HuH-7.5 (cell line): ENCODE measurements at regions not wholly inside any gene's neighbourhood (a gene's known extent, or its start where the extent isn't known, plus 50 kb on each side); places are given as distances from the start of the nearest gene placed in this dataset.

Source experiments
- DNase-seq: peaks from one replicate; pipeline ENCODE4 v3.0.0; 2011; ENCODE audit warnings: low spot score

DNA sequence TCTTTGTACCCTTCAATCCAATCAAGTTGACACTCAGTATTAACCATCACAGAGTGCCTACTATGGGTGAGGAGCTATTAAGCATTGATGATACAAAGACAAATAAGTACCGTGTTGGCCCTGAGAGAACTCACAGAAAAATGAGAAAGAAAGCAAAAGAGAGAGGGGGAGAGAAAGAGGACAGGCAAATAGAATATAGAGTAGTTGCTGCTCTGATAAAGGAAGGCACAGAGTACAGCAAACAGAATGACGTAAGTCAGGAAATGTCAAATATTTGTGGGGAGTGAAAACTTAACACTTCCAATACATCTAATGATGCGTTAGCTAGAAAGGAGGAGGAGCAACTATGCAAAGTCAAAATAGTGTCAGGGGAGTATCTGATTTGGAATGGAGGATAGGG, 320.6 kb upstream of the KCNH8 start:
- DNase-seq, result no peak

DNA sequence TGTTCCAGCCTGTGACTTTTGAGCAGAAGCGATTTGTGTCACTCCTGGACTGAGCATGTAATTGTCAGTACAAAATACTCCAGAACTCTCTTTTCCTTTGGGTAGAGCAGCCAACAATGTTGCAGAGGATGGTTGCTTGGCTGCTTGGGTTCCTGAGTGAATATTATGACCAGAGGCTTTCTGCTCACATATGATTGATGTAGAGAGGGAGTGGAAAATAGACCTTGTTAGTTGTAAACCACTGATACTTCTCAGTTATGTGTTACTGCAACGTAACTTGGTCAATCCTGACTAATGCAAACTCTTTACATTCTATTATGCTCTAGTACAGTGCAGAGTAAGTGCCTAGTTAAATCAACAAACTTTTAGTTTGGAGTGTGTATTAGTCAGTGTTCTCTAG, 322.6 kb upstream of the KCNH8 start:
- DNase-seq, result no peak

DNA sequence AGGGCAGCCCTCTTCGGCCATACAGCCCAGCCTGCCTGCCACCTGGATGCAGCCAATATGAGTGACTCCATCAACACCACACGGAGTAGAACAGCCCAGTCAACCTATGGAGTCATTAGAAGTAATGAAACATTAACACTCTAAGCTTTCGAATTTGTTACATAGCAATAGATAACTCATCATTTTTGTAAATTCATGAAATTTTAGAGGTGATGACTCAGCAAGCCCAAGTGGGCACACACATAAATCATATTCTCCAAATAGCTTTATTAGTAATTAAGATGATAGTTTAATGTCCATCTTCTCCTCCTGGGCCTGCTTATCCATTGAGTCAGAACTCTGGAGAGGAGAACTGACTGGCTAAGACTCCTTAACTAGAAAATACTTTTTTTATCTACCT, 335.0 kb upstream of the KCNH8 start:
- DNase-seq, result no peak

DNA sequence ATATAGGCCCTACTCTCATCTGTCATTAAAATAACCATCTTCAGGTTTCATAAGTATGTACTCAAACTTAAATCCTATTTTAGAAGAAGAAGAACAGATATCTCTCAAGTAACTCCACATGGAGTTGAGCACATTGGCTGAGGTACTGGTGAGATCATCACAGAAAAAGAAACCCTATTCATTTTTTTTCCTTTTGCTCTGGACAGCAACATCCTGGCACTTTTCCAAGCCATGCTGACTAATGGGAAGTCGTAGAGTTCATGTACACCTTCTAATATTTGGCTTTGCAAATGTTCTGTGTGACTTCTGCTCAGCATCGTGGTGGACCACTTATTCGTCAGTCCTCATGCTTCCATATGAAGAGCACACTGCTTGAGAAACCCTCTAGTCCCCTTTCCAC, 336.0 kb upstream of the KCNH8 start:
- DNase-seq, result no peak

- no peak for DNase-seq
These were observed 338.0 kb upstream of the KCNH8 start for GRCh38 chr3:18810306-18810661.

GRCh38 chr3:18809640-18810305, 338.5 kb upstream of the KCNH8 start:
- no peak for DNase-seq

- DNase-seq, result no peak
These were observed 339.9 kb upstream of the KCNH8 start for GRCh38 chr3:18808429-18808828.

GRCh38 chr3:18807593-18807992, 340.7 kb upstream of the KCNH8 start:
- DNase-seq, result no peak

DNA sequence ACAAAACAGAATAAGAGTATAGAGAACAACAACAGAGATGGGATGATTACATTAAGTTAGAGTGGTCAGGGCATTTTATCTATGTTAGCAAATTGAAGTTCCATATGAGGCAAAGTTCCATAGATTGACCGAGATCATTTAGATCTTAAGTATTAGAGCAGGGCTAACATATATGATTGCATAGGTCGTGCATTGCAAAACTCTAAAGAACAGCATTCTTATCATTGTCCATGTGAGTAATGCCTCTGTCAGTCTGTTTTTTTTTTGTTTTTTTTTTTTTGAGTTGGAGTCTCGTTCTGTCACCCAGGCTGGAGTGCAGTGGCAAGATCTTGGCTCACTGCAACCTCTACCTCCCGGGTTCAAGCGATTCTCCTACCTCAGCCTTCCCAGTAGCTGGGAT, 341.7 kb upstream of the KCNH8 start:
- DNase-seq, result no peak

- DNase-seq, result no peak
These were observed 350.9 kb upstream of the KCNH8 start for GRCh38 chr3:18797378-18797777.

GRCh38 chr3:18795078-18795477, 353.2 kb upstream of the KCNH8 start:
- no peak for DNase-seq

DNA sequence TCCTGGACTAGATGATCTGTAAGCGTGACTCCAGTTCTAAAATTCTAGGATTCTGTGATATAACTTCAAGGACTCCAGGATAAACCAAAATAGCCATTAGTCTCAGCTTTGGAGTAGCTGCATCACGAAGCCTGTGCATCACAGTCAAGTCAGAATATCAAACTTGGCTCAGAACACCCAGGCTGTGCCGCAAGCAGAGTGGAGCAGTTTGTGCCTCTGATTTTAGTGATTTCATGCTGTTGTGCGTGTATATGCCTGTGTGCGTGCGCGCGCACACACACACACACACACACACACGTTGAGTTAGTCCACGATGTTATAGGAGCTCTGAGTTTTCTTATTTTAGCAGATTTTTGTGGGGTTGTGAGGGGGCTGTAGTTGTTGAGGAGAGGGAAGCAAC, 356.6 kb upstream of the KCNH8 start:
- no peak for DNase-seq

GRCh38 chr3:18791182-18791581, 357.1 kb upstream of the KCNH8 start:
- DNase-seq, result no peak

GRCh38 chr3:18790384-18790783, 357.9 kb upstream of the KCNH8 start:
- no peak for DNase-seq

GRCh38 chr3:18789734-18790133, 358.6 kb upstream of the KCNH8 start:
- no peak for DNase-seq

DNA sequence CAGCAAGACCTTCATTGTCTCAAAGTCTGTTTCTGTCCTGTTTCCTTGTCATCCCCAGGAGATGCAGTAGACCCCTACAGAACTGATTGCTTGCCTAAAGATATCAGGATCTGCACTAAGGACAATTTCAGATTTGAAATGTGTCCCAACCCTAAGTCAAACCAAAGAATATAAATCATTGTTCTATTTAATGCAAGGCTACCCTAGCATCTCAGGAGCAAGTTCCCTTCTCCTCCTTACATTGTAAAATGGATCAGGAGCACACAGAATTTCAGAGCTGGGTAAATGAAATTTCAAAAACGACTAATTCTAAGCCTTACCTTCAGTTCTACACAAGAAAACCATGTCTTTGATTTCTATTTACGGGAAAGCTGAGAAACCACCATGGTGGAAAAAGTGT, 360.9 kb upstream of the KCNH8 start:
- no peak for DNase-seq

DNA sequence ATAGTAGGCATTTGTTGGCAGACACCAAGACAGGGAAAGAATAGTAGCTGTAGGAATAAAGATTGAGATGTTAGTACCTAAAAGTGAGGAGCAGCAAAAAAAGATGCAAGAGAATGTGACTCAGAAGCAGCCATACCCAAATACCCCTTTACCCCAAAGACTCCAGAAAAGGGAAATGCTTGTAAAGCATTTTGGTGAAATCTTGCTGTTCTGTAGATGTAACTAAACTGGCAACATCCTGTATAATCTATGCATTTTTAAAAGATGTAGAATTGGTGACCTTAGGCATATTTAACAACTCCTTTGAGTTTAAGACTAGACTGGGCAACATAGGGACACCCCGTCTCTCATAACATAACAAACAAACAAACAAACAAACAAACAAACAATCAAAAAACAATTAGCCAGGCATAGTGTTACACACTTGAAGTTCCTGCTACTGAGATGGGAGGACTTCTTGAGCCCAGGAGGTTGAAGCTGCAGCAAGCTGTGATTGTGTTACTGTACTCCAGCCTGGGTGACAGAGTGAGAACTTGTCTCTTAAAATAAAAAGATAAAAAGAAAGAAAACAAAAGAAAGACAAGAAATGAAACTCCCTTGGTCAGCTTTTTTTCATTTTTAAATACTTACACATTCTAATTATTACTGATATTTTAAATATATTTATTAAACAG, 361.5 kb upstream of the KCNH8 start:
- no peak for DNase-seq

GRCh38 chr3:18782191-18782590, 357.1 kb upstream of the SATB1 start:
- no peak for DNase-seq

- no peak for DNase-seq
These were observed 355.8 kb upstream of the SATB1 start for GRCh38 chr3:18780959-18781358.

DNA sequence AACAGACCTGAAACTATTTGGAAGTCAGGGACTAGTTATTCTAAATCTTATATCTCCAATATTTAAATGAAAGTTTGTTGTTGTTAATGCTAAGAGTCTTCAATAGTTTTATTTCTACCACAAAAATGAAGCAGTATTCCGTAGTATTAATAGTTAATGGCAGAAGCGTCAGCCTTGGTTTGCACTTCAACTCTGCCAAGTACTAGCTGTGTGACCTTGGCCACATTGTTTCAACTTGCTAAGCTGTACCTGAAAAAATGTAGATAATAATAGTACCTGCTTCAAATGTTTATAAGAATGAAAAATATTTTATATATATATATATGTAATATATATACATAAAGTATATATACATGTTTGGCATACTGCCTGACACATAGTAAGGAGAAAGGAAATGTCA, 354.6 kb upstream of the SATB1 start:
- no peak for DNase-seq

DNA sequence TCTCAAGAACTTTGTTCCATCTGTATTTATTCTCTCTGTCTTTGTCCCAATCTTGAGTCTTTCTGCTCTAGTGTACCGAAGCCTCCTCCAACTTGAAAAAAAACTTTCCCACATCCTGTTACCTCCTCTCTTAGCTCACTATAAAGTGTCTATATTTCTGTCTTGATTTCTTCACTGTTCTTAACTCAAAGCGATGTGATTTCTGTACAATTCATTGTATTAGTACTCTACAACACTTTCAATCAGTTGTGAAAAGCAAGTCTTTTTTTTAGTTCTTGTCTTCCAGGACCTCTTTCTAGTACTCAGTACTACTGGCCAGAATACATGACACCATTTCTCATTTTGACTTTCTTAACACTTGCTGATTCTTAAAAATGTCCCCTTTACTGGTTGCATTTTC, 353.5 kb upstream of the SATB1 start:
- DNase-seq, result no peak

DNA sequence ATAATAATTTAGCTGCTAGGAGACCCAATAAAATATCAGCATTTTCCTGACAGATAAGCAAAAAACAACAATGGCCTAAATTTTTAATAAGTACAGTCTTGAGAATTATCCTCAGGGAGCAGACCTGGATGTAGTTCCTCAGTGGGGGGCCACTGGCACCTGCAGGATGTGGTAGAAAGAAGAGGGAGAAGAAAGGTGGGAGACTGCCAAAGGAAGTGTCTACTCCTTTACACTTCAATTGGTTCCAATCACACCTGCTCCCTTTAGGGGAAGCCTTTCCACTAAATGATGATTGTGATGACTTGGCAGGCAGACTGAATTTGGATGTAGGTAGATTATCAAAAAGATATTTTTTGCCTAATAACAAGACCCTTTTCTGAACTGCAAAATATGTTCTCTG, 353.0 kb upstream of the SATB1 start:
- no peak for DNase-seq

GRCh38 chr3:18775501-18775900, 350.4 kb upstream of the SATB1 start:
- DNase-seq, result no peak
